HEK293 (cell line): ENCODE measurements at regions not wholly inside any gene's neighbourhood (a gene's known extent, or its start where the extent isn't known, plus 50 kb on each side); places are given as distances from the start of the nearest gene placed in this dataset.

Experiments used
- CTCF ChIA-PET: fragments of 350-600 bp; formaldehyde crosslinking; extraction: SDS; loops from one replicate; lab custom pipeline; 2021; ENCODE audit warnings: antibody characterized with exemption; lab: Yijun Ruan, JAX
- POLR2A ChIA-PET: fragments of 300-600 bp; formaldehyde crosslinking; extraction: SDS; loops from one replicate; lab custom pipeline; 2020; ENCODE audit warnings: antibody characterized with exemption, inconsistent platforms; lab: Yijun Ruan, JAX
- H3K27ac ChIP-seq: fragments of 200-500 bp; sonication (Bioruptor generic); 2 replicates; pipeline ENCODE4 v1.5.1; 2014; ENCODE audit warnings: low read depth, low read length, control low read depth, inconsistent platforms; ENCODE audit errors: extremely low read depth
- H3K36me3 ChIP-seq, 2 experiments: fragments of 200-500 bp in 1 of 2; sonication (Bioruptor generic) in 1 of 2; 1 replicate in 1 of 2; 2 replicates in 1 of 2; pipeline ENCODE4 v1.5.1; 2014 to 2017; ENCODE audit warnings: inconsistent platforms in 2 of 2, low read length in 2 of 2; ENCODE audit not compliant: control insufficient read depth in 2 of 2, insufficient read depth in 1 of 2
- H3K4me1 ChIP-seq: fragments of 200-500 bp; sonication (Bioruptor generic); 2 replicates; pipeline ENCODE4 v1.5.1; 2014; ENCODE audit warnings: mild to moderate bottlenecking, low read length, inconsistent platforms; ENCODE audit not compliant: control insufficient read depth, insufficient read depth
- H3K4me3 ChIP-seq: 2 replicates; pipeline ENCODE4 v1.5.1; 2011; ENCODE audit warnings: low read depth, mild to moderate bottlenecking, control low read depth, low read length, moderate library complexity
- H3K9me3 ChIP-seq: fragments of 200-500 bp; sonication (Bioruptor generic); 2 replicates; pipeline ENCODE4 v1.5.1; 2014; ENCODE audit warnings: low read depth, low read length, inconsistent platforms; ENCODE audit not compliant: control insufficient read depth, insufficient read depth
- GLI2 ChIP-seq: fragments of 450-650 bp; formaldehyde crosslinking; IDR thresholded peaks from 2 replicates; pipeline ENCODE4; 2017; ENCODE audit warnings: missing biosample characterization, missing genetic modification characterization, low read depth, borderline replicate concordance
- HOXA7 ChIP-seq: sonication (generic); formaldehyde crosslinking; IDR thresholded peaks from 2 replicates; pipeline ENCODE4 v1.8.1; 2022; ENCODE audit warnings: missing genetic modification reagents, borderline replicate concordance
- KLF10 ChIP-seq: fragments of 450-650 bp; IDR thresholded peaks from 2 replicates; pipeline ENCODE4 v1.5.1; 2018; ENCODE audit warnings: missing biosample characterization, mild to moderate bottlenecking, missing genetic modification characterization
- KLF8 ChIP-seq: fragments of 450-650 bp; formaldehyde crosslinking; IDR thresholded peaks from 2 replicates; pipeline ENCODE4 v1.5.1; 2016; ENCODE audit warnings: missing biosample characterization, missing genetic modification characterization
- OSR2 ChIP-seq: fragments of 450-650 bp; formaldehyde crosslinking; IDR thresholded peaks from 2 replicates; pipeline ENCODE4 v1.5.1; 2016; ENCODE audit warnings: missing biosample characterization, missing genetic modification characterization
- PATZ1 ChIP-seq: fragments of 450-650 bp; formaldehyde crosslinking; IDR thresholded peaks from 2 replicates; pipeline ENCODE4 v1.5.1; 2016; ENCODE audit warnings: missing biosample characterization, missing genetic modification characterization
- TSHZ1 ChIP-seq: fragments of 450-650 bp; formaldehyde crosslinking; IDR thresholded peaks from 2 replicates; pipeline ENCODE4 v1.5.1; 2016; ENCODE audit warnings: missing biosample characterization, missing genetic modification characterization, borderline replicate concordance
- WT1 ChIP-seq: fragments of 450-650 bp; formaldehyde crosslinking; IDR thresholded peaks from 2 replicates; pipeline ENCODE4 v1.5.1; 2016; ENCODE audit warnings: missing biosample characterization, missing genetic modification characterization
- ZBTB1 ChIP-seq: fragments of 450-650 bp; formaldehyde crosslinking; IDR thresholded peaks from 2 replicates; pipeline ENCODE4 v1.5.1; 2016; ENCODE audit warnings: missing biosample characterization, missing genetic modification characterization
- ZBTB20 ChIP-seq: fragments of 450-650 bp; formaldehyde crosslinking; IDR thresholded peaks from 2 replicates; pipeline ENCODE4 v1.5.1; 2016; ENCODE audit warnings: missing biosample characterization, missing genetic modification characterization
- ZBTB48 ChIP-seq: fragments of 450-650 bp; formaldehyde crosslinking; IDR thresholded peaks from 2 replicates; pipeline ENCODE4 v1.5.1; 2016; ENCODE audit warnings: missing biosample characterization, missing genetic modification characterization
- ZBTB6 ChIP-seq: fragments of 450-650 bp; formaldehyde crosslinking; IDR thresholded peaks from 2 replicates; pipeline ENCODE4 v1.5.1; 2017; ENCODE audit warnings: missing biosample characterization, missing genetic modification characterization
- ZNF184 ChIP-seq: fragments of 450-650 bp; IDR thresholded peaks from 2 replicates; pipeline ENCODE4 v1.5.1; 2018; ENCODE audit warnings: missing biosample characterization, mild to moderate bottlenecking, missing genetic modification characterization
- ZNF214 ChIP-seq: fragments of 450-650 bp; formaldehyde crosslinking; IDR thresholded peaks from 2 replicates; pipeline ENCODE4 v1.5.1; 2017; ENCODE audit warnings: missing biosample characterization, mild to moderate bottlenecking, missing genetic modification characterization, borderline replicate concordance
- ZNF248 ChIP-seq: fragments of 450-650 bp; formaldehyde crosslinking; IDR thresholded peaks from 2 replicates; pipeline ENCODE4 v1.5.1; 2017; ENCODE audit warnings: missing biosample characterization, missing genetic modification characterization
- ZNF266 ChIP-seq: fragments of 450-650 bp; formaldehyde crosslinking; IDR thresholded peaks from 2 replicates; pipeline ENCODE4 v1.5.1; 2016; ENCODE audit warnings: missing biosample characterization, missing genetic modification characterization, low read depth
- ZNF354C ChIP-seq: fragments of 450-650 bp; formaldehyde crosslinking; IDR thresholded peaks from 2 replicates; pipeline ENCODE4 v1.5.1; 2016; ENCODE audit warnings: missing biosample characterization, missing genetic modification characterization, low read depth, borderline replicate concordance
- ZNF510 ChIP-seq: fragments of 450-650 bp; formaldehyde crosslinking; IDR thresholded peaks from 2 replicates; pipeline ENCODE4 v1.5.1; 2018; ENCODE audit warnings: mild to moderate bottlenecking, missing genetic modification characterization, missing biosample characterization; ENCODE audit not compliant: insufficient replicate concordance
- ZNF529 ChIP-seq: fragments of 450-650 bp; formaldehyde crosslinking; IDR thresholded peaks from 2 replicates; pipeline ENCODE4 v1.5.1; 2017; ENCODE audit warnings: missing genetic modification characterization, missing biosample characterization; ENCODE audit not compliant: insufficient replicate concordance
- ZNF580 ChIP-seq: fragments of 450-650 bp; formaldehyde crosslinking; IDR thresholded peaks from 2 replicates; pipeline ENCODE4 v1.5.1; 2016; ENCODE audit warnings: missing biosample characterization, missing genetic modification characterization
- ZNF585B ChIP-seq: fragments of 450-650 bp; formaldehyde crosslinking; IDR thresholded peaks from 2 replicates; pipeline ENCODE4 v1.5.1; 2016; ENCODE audit warnings: missing biosample characterization, missing genetic modification characterization
- ZNF629 ChIP-seq: fragments of 450-650 bp; formaldehyde crosslinking; IDR thresholded peaks from 2 replicates; pipeline ENCODE4 v1.5.1; 2017; ENCODE audit warnings: missing biosample characterization, missing genetic modification characterization
- ZNF76 ChIP-seq: fragments of 450-650 bp; formaldehyde crosslinking; IDR thresholded peaks from 2 replicates; pipeline ENCODE4; 2016; ENCODE audit warnings: low read depth, missing biosample characterization, missing genetic modification characterization, borderline replicate concordance
- ZSCAN30 ChIP-seq: fragments of 450-650 bp; IDR thresholded peaks from 2 replicates; pipeline ENCODE4 v1.5.1; 2018; ENCODE audit warnings: missing biosample characterization, mild to moderate bottlenecking, missing genetic modification characterization, moderate library complexity

GRCh38 chr11:70506658-70506970, 108.3 kb downstream of the CTTN start (continued):
- TF ChIP-seq ZNF184 (tag by site-specific recombination) (no peak), PATZ1 (no peak), ZNF76 (tag by site-specific recombination) (no peak), ZNF529 (tag by site-specific recombination) (no peak), ZBTB48 (no peak), ZNF629 (tag by site-specific recombination) (no peak), ZNF585B (no peak), ZNF248 (tag by site-specific recombination) (no peak)

GRCh38 chr11:70506986-70507385, 108.7 kb downstream of the CTTN start:
- POLR2A ChIA-PET = no interaction called here

GRCh38 chr11:70507466-70508230, 109.3 kb downstream of the CTTN start:
- CTCF ChIA-PET = no interaction called here
- TF ChIP-seq WT1 (tag by site-specific recombination) (no peak), KLF10 (tag by site-specific recombination) (no peak), ZBTB6 (tag by site-specific recombination) (no peak), ZBTB20 (tag by site-specific recombination) (no peak), ZBTB1 (tag by site-specific recombination) (no peak), ZNF266 (tag by site-specific recombination) (no peak), ZNF510 (tag by site-specific recombination) (no peak), ZSCAN30 (tag by site-specific recombination) (no peak), KLF8 (tag by site-specific recombination) (no peak), ZNF354C (tag by site-specific recombination) (no peak), ZNF580 (no peak), ZBTB48 (no peak), ZNF214 (tag by site-specific recombination) (no peak)
- POLR2A ChIA-PET = no interaction called here

More at GRCh38 chr11:70506986-70507385, 108.7 kb downstream of the CTTN start:
- Histone ChIP-seq H3K4me1 (no peaks in the 10 kb centered on the region), H3K4me3 (no peak overlapping the region), H3K36me3 (no peaks in the 10 kb centered on the region), H3K27ac (no peak overlapping the region), H3K9me3 (no peaks in the 10 kb centered on the region)
- CTCF ChIA-PET = no interaction called here
- no peak for TF ChIP-seq ZBTB20 (tag by site-specific recombination)
- TF ChIP-seq OSR2 (tag by site-specific recombination) = no peak
- no peak for TF ChIP-seq HOXA7 (CRISPR knock-in tag)
- TF ChIP-seq GLI2 (tag by site-specific recombination) = no peak
- TF ChIP-seq TSHZ1 (tag by site-specific recombination) = no peak

More at GRCh38 chr11:70507466-70508230, 109.3 kb downstream of the CTTN start:
- no peaks in the 10 kb centered on the region for H3K4me1 ChIP-seq
- H3K4me3 ChIP-seq = no peak overlapping the region
- H3K36me3 ChIP-seq = no peaks in the 10 kb centered on the region
- H3K9me3 ChIP-seq = no peaks in the 10 kb centered on the region
- H3K27ac ChIP-seq = no peak overlapping the region
